Activated CD4-positive, alpha-beta T cell treated with anti-CD3 and anti-CD28 coated beads, Interleukin-2, amount 50 U/mL, for 16 hours (primary cell): ENCODE measurements at regions not wholly inside any gene's neighbourhood (a gene's known extent, or its start where the extent isn't known, plus 50 kb on each side); places are given as distances from the start of the nearest gene placed in this dataset.
"Not testable (repeated sequence)": the region's sequence is repeated elsewhere in the genome, so short reads cannot be mapped to it uniquely, and the experiment has no call there.

Experiments
- DNase-seq: peaks from one replicate; pipeline ENCODE4 v3.0.0-alpha.2; 2020

GRCh38 chr17:15864472-15864871 is 80.5 kb upstream of the ADORA2B start:
- DNase-seq = not testable (repeated sequence)

- DNase-seq = not testable (repeated sequence)
Observed at GRCh38 chr17:15866015-15866414, 78.9 kb upstream of the ADORA2B start.

- not testable (repeated sequence) for DNase-seq
Observed at GRCh38 chr17:15867331-15867730, 77.6 kb upstream of the ADORA2B start.

GRCh38 chr17:15869868-15870267 is 75.1 kb upstream of the ADORA2B start:
- not testable (repeated sequence) for DNase-seq

- DNase-seq = not testable (repeated sequence)
Observed at GRCh38 chr17:15872677-15873076, 72.3 kb upstream of the ADORA2B start.

GRCh38 chr17:15877882-15878500 is 66.9 kb upstream of the ADORA2B start:
- not testable (repeated sequence) for DNase-seq

GRCh38 chr17:15882058-15882720 is 62.7 kb upstream of the ADORA2B start:
- no peak for DNase-seq

GRCh38 chr17:15882777-15883176 is 62.2 kb upstream of the ADORA2B start:
- DNase-seq = no peak

GRCh38 chr17:15883617-15884111 is 61.3 kb upstream of the ADORA2B start:
- no peak for DNase-seq

- DNase-seq = no peak
Observed at GRCh38 chr17:15884731-15885130, 60.2 kb upstream of the ADORA2B start.

- peak; percentile 35 for DNase-seq
Observed at GRCh38 chr17:15885770-15886169, 59.2 kb upstream of the ADORA2B start.

GRCh38 chr17:15886221-15886620 is 58.7 kb upstream of the ADORA2B start:
- no peak for DNase-seq

GRCh38 chr17:15886804-15887203 is 58.1 kb upstream of the ADORA2B start:
- no peak for DNase-seq

GRCh38 chr17:15888436-15888835 is 56.5 kb upstream of the ADORA2B start:
- no peak for DNase-seq

GRCh38 chr17:15890279-15890892 is 54.5 kb upstream of the ADORA2B start:
- DNase-seq = no peak

GRCh38 chr17:15891318-15891717 is 53.6 kb upstream of the ADORA2B start:
- DNase-seq = no peak

- DNase-seq = no peak
Observed at GRCh38 chr17:15892244-15892643, 52.7 kb upstream of the ADORA2B start.

- no peak for DNase-seq
Observed at GRCh38 chr17:15892731-15893657, 51.9 kb upstream of the ADORA2B start.

- no peak for DNase-seq
Observed at GRCh38 chr17:15893658-15894024, 51.3 kb upstream of the ADORA2B start.

GRCh38 chr17:15894258-15894657 is 50.7 kb upstream of the ADORA2B start:
- no peak for DNase-seq

- DNase-seq = no peak
Observed at GRCh38 chr17:15894913-15895658, 49.8 kb upstream of the ADORA2B start.
